ENCODE measurements at regions not wholly inside any gene's neighbourhood (a gene's known extent, or its start where the extent isn't known, plus 50 kb on each side); places are given as distances from the start of the nearest gene placed in this dataset.
"Not testable (repeated sequence)": the region's sequence is repeated elsewhere in the genome, so short reads cannot be mapped to it uniquely, and the experiment has no call there.

DNA sequence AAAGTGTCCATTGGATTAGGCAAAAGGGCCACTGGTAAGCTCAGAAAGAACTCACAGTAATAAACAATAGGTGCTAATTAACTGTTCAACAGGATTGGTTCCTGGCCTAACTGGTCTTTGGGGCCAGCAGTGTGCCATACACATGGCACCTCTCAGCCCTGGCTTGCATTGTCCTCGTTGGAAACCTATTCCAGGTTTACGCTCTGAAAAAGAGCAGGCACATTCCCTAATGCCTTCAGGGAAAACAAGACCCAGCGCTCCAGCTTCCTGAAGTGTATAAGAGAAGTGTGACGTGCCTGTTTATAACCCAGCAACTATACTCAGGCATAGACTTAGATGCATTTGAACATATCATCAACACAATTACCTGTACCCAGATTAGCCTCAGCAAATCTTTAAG, 51.9 kb upstream of the RBM47 start:
- H3K4me3 Mint-ChIP-seq: no peak overlapping the region
- H3K36me3 Mint-ChIP-seq: no peaks in the 10 kb centered on the region
- POLR2A ChIA-PET: interaction anchor here (0.6 kb wide), 1 partner anchor 23 kb away, joined by 5 read pairs; no protein-coding TSS in a partner anchor
- DNase-seq (no peak), ATAC-seq (no peak)
- peaks cover 0 to 1% (median 0%) of the 10 kb centered on the region in 5 donors for H3K27me3 Mint-ChIP-seq
- H3K9me3 Mint-ChIP-seq: no peaks in the 10 kb centered on the region
- H3K4me1 Mint-ChIP-seq: no peaks in the 10 kb centered on the region
- no peak overlapping the region for H3K27ac Mint-ChIP-seq

DNA sequence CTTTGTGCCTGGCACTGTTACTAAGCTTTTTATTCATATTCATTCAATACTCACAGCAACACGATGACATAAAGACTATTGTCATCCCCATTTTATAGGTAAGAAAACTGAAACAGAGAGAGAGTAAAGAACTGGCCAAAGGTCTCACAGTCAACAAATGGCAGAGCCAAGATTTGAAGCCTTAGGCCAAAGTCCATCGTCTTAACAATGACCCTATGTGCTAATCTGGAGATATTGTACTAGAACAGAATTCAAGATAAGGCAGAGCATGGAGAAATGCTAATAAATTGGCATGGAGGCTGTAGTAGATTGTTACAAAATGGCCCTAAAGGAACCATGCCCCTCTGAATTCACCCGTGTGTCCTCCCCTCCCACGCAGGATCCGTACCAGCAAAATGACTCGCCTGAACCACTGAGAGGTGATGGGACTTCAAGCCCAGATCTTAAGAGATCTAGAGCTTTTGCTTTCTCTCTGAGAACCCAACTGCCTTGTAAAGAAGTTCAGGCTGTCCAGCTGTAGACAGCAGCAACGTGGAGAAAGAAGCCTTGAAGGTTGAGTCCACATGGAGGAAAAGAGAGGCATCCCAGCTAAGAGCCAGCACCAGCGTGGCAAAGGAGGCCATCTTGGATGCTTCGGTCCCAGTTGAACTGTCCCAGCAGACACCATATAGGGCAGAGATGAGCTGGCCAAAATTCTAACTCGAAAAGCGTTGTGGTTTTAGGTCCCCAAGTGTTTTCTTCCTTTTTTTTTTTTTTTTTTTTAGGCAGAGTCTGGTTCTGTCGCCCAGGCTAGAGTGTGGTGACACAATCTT, 52.8 kb upstream of the RBM47 start:
- Mint-ChIP-seq H3K36me3 (no peaks in the 10 kb centered on the region), H3K27ac (no peak overlapping the region), H3K27me3 (peaks cover 0 to 1% (median 0%) of the 10 kb centered on the region in 5 donors), H3K4me1 (no peaks in the 10 kb centered on the region), H3K4me3 (no peak overlapping the region), H3K9me3 (no peaks in the 10 kb centered on the region)
- POLR2A ChIA-PET: interaction anchor here (0.7 kb wide), 1 partner anchor 13 kb away, joined by 5 read pairs; no protein-coding TSS in a partner anchor
- ATAC-seq: no peak
- DNase-seq: no peak

DNA sequence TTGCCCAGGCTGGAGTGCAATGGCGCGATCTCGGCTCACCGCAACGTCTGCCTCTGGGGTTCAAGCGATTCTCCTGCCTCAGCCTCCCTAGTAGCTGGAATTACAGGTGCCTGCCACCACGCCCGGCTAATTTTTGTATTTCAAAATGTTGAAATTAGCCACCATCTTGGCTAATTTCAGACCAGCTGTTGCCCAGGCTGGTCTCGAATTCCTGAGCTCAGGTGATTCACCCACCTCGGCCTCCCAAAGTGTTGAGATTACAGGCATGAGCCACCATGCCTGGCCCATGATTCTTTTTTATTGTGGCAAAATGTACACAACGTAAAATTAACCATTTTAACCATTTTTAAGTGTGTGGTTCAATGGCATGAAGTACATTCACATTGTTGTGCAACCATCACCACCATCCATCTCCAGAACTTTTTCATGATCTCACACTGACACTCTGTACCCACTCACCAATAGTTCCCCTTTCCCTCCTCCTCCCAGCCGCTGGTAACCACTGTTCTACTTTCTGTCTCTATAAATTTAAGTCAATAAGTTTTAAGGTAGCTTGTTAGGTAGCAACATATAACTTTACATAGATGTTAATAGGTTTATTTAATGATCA, 54.0 kb upstream of the RBM47 start:
- not testable (repeated sequence) for H3K36me3 Mint-ChIP-seq, H3K27me3 Mint-ChIP-seq, H3K4me1 Mint-ChIP-seq, H3K27ac Mint-ChIP-seq, H3K4me3 Mint-ChIP-seq, H3K9me3 Mint-ChIP-seq, ATAC-seq, DNase-seq
- POLR2A ChIA-PET: interaction anchor here (0.7 kb wide), 1 partner anchor 14 kb away, joined by 5 read pairs; no protein-coding TSS in a partner anchor

DNA sequence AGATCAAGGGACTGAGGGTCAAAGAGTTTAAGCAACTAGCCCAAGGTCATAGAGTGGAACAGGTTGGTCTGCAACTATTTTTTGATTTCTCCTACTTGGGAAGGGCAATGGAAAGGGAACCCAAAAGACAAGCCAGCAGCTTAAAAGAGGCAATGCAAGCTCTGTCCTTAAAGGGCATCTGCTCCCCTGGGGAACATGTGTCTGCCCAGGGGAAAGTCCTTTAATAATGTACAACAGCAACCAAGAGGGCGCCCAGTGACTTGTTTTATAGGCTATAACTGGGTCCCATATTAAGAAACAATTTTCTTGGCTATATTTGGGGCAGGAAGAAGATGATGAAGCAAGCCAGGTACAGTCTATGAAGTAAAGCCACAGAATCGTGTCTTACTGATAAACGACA, 54.7 kb upstream of the RBM47 start:
- no peak overlapping the region for H3K27ac Mint-ChIP-seq
- ATAC-seq: no peak
- no peaks in the 10 kb centered on the region for H3K9me3 Mint-ChIP-seq
- no peaks in the 10 kb centered on the region for H3K36me3 Mint-ChIP-seq
- no peak overlapping the region for H3K4me3 Mint-ChIP-seq
- H3K27me3 Mint-ChIP-seq: peaks cover 0 to 1% (median 0%) of the 10 kb centered on the region in 5 donors
- no peaks in the 10 kb centered on the region for H3K4me1 Mint-ChIP-seq
- POLR2A ChIA-PET: no interaction called here
- DNase-seq: no peak

DNA sequence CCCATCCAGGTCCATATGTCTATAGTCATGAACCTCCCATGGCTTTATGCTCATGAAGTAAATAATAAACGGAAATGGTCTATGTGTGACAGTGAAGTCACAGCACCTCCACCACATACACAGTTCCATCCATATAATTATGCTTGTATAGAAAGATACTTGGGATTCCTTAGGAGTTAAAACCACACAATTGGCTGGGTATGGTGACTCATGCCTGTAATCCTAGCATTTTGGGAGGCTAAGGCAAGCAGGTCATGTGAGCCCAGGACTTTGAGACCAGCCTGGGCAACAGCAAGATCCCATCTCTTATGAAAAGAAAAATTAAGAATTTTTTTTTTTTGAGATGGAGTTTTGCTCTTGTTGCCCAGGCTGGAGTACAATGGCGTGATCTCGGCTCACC, 55.6 kb upstream of the RBM47 start:
- Mint-ChIP-seq H3K4me1 (no peaks in the 10 kb centered on the region), H3K4me3 (no peak overlapping the region), H3K27ac (no peak overlapping the region), H3K9me3 (no peaks in the 10 kb centered on the region), H3K36me3 (no peaks in the 10 kb centered on the region), H3K27me3 (peaks cover 0 to 2% (median 0%) of the 10 kb centered on the region in 5 donors)
- ATAC-seq: no peak
- POLR2A ChIA-PET: no interaction called here
- DNase-seq: no peak

GRCh38 chr4:40686081-40686913, 56.6 kb upstream of the RBM47 start:
- no peaks in the 10 kb centered on the region for H3K4me1 Mint-ChIP-seq
- H3K4me3 Mint-ChIP-seq: no peak overlapping the region
- H3K27ac Mint-ChIP-seq: no peak overlapping the region
- H3K9me3 Mint-ChIP-seq: peaks cover 0 to 2% (median 0%) of the 10 kb centered on the region in 9 donors
- peaks cover 0 to 7% (median 0%) of the 10 kb centered on the region in 5 donors for H3K27me3 Mint-ChIP-seq
- ATAC-seq (no peak), DNase-seq (no peak)
- H3K36me3 Mint-ChIP-seq: no peaks in the 10 kb centered on the region
- POLR2A ChIA-PET: no interaction called here

DNA sequence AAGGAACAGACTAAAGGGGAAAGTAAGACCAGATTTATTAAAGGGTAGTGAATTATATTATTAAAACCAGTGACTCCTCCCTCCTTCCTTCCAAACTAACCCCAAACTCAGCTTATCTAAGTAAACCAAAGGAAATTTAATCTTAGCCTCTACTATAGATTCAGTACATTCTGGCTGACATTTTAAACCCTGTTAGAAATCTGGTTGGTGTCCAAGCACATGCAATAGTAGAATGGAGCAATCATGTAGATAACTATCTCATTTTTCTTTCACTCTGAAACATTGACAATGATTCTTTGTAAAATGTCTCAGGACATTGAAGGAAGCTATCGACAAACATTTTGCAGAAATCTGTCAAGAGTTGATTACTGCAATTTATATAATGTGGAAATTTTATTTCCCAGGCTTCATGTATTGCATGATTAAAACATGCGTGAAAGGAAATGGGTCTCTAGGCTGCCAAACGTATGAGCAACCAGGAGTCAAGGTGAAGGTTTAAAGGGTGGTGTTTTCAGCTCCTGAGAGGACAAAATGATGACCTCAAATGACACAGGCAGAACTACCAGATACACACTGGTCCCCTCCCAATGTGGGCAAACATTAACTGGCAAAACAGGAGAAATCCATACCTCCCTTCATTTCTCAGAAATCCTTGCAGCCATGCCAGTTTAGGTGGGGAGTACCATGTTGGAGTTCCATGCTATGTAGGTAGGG, 58.2 kb upstream of the RBM47 start:
- Mint-ChIP-seq H3K4me1 (no peaks in the 10 kb centered on the region), H3K4me3 (no peak overlapping the region), H3K27ac (no peak overlapping the region), H3K27me3 (peaks cover 0 to 7% (median 0%) of the 10 kb centered on the region in 5 donors), H3K36me3 (no peaks in the 10 kb centered on the region), H3K9me3 (peaks cover 0 to 2% (median 0%) of the 10 kb centered on the region in 9 donors)
- DNase-seq: no peak
- POLR2A ChIA-PET: no interaction called here
- ATAC-seq: no peak

DNA sequence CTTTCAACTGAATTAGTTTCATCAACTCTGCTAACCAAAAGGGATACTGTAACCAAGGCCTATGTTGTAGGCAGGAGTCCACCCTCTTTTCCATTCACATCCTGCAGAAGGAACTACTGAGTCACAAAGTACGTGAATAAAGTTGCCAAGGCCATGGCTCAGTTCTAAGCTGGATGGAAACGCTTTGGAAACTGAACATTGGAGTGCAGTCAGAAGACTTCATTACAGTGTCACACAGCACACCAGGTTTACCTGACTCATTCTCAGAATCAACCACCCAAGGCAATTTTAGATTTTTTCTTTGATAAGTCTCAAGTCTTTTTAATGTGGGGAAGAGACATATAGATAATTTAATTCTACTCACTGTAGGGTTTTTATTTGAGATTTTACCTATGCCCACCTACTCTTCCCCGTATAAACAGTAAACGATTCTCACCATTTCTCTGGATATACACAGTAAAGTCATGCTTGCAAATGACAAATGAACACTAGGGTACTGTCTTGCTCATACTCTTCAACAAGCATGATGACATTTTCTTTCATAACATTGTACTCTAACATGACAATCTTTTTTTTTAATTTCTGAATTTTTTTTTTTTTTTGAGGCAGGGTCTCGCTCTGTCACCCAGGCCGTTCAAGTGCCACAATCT, 58.9 kb upstream of the RBM47 start:
- Mint-ChIP-seq H3K4me3 (no peak overlapping the region), H3K36me3 (no peaks in the 10 kb centered on the region), H3K9me3 (peaks cover 0 to 2% (median 0%) of the 10 kb centered on the region in 9 donors), H3K27ac (no peak overlapping the region), H3K27me3 (peaks cover 0 to 7% (median 5%) of the 10 kb centered on the region in 5 donors), H3K4me1 (no peaks in the 10 kb centered on the region)
- POLR2A ChIA-PET: no interaction called here
- no peak for ATAC-seq
- no peak for DNase-seq

- Mint-ChIP-seq H3K27ac (no peak overlapping the region), H3K9me3 (peaks cover 0 to 2% (median 0%) of the 10 kb centered on the region in 9 donors), H3K36me3 (no peaks in the 10 kb centered on the region), H3K27me3 (peaks cover 0 to 13% (median 4%) of the 10 kb centered on the region in 5 donors), H3K4me1 (no peaks in the 10 kb centered on the region), H3K4me3 (no peak overlapping the region)
- POLR2A ChIA-PET: no interaction called here
- no peak for ATAC-seq
- DNase-seq: no peak
These were observed 55.8 kb upstream of the NSUN7 start for GRCh38 chr4:40693946-40694345.

GRCh38 chr4:40697476-40697875, 52.3 kb upstream of the NSUN7 start:
- ATAC-seq, H3K27ac Mint-ChIP-seq, POLR2A ChIA-PET, H3K9me3 Mint-ChIP-seq, DNase-seq, H3K4me3 Mint-ChIP-seq, H3K36me3 Mint-ChIP-seq, H3K4me1 Mint-ChIP-seq: not testable (repeated sequence)
- peaks cover 0 to 13% (median 2%) of the 10 kb centered on the region in 5 donors for H3K27me3 Mint-ChIP-seq

DNA sequence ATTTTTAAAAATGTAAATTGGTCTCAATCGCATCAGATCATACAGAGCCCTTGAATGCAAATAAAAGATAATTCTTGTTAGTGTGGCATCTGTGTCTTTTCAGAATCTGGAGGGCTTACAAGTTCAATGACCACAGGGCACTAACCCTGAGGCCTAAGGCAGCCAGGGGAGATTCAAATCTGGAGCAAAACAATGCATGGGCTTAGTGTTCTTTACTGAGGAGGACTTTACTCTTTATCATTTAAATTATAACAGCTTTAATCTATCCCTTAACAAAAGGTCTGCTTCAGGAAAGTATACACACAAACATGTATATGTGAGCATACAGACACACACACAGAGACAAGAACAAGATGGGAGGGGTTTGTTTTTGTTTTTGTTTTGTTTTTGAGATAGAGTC, 51.0 kb upstream of the NSUN7 start:
- POLR2A ChIA-PET: no interaction called here

DNA sequence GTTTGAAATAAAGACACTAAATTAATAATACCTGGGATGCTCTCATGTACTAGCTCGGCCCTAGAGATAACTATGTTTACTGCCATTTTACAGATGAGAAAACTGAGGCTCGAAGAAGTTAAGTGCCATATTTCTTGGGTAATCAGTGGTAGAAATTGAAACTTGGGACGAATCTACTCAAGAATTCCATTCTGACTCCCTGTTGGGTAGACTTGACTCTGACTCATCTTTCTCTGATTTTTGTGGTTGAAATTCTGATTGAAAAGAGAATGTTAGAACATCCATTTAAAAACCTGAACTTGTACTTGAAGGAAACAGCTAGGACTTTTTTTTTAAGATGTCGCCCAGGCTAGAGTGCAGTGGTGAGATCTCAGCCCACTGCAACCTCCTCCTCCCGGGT, 50.1 kb upstream of the NSUN7 start:
- no peak for DNase-seq
- POLR2A ChIA-PET: no interaction called here

More for the DNA sequence above, 51.0 kb upstream of the NSUN7 start:
- H3K4me1 Mint-ChIP-seq: peaks cover 0 to 2% (median 0%) of the 10 kb centered on the region in 4 donors
- no peaks in the 10 kb centered on the region for H3K36me3 Mint-ChIP-seq
- no peak overlapping the region for H3K4me3 Mint-ChIP-seq
- H3K9me3 Mint-ChIP-seq: no peaks in the 10 kb centered on the region
- no peak overlapping the region for H3K27ac Mint-ChIP-seq
- ATAC-seq: no peak
- H3K27me3 Mint-ChIP-seq: peaks cover 0 to 6% (median 0%) of the 10 kb centered on the region in 5 donors
- DNase-seq: no peak

More for the DNA sequence above, 50.1 kb upstream of the NSUN7 start:
- no peaks in the 10 kb centered on the region for H3K36me3 Mint-ChIP-seq
- no peak for ATAC-seq
- H3K27me3 Mint-ChIP-seq: peaks cover 0 to 2% (median 0%) of the 10 kb centered on the region in 5 donors
- no peak overlapping the region for H3K4me3 Mint-ChIP-seq
- no peak overlapping the region for H3K27ac Mint-ChIP-seq
- H3K4me1 Mint-ChIP-seq: peaks cover 0 to 2% (median 0%) of the 10 kb centered on the region in 4 donors
- no peaks in the 10 kb centered on the region for H3K9me3 Mint-ChIP-seq
